ENCODE measurements at regions not wholly inside any gene's neighbourhood (a gene's known extent, or its start where the extent isn't known, plus 50 kb on each side); places are given as distances from the start of the nearest gene placed in this dataset.

DNA sequence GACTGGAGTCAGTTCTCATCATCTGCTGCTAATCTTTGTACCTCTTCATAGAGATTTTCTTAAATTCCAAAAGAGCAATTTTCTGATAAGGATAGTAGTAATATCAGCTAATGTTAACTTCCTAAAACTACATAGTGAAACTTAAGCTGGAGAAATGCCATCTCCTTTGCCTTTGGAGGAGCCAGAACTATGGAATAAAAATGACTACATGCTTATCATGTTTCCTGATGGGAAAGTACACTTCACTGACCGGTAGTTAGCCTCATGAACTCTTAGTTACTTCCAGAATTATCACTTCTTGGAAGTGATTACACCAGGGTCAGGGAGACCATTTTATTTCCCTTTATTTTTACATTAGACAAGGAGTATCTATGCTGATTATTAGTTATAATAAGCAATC, 1222.1 kb upstream of the TMEM132C start:
- Mint-ChIP-seq H3K4me3 (no peak overlapping the region), H3K27ac (no peak overlapping the region), H3K4me1 (no peaks in the 10 kb centered on the region), H3K36me3 (ENCODE audit: low read depth) (peaks cover 31% of the 10 kb centered on the region), H3K27me3 (ENCODE audit: insufficient read depth, low read depth, poor library complexity) (no peaks in the 10 kb centered on the region), H3K9me3 (peaks cover 93% of the 10 kb centered on the region)
- 0 out of 2 replicates have a peak, but pooled peaks cover 4% of the 10 kb centered on the region for H3K4me1 ChIP-seq (ENCODE audit: insufficient read depth)
- H3K9me2 ChIP-seq (ENCODE audit: insufficient read depth) = no peaks in the 10 kb centered on the region
- H3K36me3 ChIP-seq (ENCODE audit: insufficient read depth) = no peaks in the 10 kb centered on the region
- H3F3A ChIP-seq (replicated peaks; ENCODE audit: low read depth) = no peaks in the 10 kb centered on the region
- H3K4me3 ChIP-seq = no peak overlapping the region
- no peaks in the 10 kb centered on the region for H3K79me2 ChIP-seq (replicated peaks; ENCODE audit: insufficient read depth)
- H2AFZ ChIP-seq = no peak overlapping the region
- DNase-seq (ENCODE audit: low spot score) (no peak), ATAC-seq (no peak)
- no peak overlapping the region for H3K27ac ChIP-seq (ENCODE audit: low read depth)
- TF ChIP-seq, protein P1, sequence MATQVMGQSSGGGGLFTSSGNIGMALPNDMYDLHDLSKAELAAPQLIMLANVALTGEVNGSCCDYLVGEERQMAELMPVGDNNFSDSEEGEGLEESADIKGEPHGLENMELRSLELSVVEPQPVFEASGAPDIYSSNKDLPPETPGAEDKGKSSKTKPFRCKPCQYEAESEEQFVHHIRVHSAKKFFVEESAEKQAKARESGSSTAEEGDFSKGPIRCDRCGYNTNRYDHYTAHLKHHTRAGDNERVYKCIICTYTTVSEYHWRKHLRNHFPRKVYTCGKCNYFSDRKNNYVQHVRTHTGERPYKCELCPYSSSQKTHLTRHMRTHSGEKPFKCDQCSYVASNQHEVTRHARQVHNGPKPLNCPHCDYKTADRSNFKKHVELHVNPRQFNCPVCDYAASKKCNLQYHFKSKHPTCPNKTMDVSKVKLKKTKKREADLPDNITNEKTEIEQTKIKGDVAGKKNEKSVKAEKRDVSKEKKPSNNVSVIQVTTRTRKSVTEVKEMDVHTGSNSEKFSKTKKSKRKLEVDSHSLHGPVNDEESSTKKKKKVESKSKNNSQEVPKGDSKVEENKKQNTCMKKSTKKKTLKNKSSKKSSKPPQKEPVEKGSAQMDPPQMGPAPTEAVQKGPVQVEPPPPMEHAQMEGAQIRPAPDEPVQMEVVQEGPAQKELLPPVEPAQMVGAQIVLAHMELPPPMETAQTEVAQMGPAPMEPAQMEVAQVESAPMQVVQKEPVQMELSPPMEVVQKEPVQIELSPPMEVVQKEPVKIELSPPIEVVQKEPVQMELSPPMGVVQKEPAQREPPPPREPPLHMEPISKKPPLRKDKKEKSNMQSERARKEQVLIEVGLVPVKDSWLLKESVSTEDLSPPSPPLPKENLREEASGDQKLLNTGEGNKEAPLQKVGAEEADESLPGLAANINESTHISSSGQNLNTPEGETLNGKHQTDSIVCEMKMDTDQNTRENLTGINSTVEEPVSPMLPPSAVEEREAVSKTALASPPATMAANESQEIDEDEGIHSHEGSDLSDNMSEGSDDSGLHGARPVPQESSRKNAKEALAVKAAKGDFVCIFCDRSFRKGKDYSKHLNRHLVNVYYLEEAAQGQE (IDR thresholded peaks at IDR 0.05; ENCODE audit: unreplicated experiment) = no peak
- TF ChIP-seq, protein P2, sequence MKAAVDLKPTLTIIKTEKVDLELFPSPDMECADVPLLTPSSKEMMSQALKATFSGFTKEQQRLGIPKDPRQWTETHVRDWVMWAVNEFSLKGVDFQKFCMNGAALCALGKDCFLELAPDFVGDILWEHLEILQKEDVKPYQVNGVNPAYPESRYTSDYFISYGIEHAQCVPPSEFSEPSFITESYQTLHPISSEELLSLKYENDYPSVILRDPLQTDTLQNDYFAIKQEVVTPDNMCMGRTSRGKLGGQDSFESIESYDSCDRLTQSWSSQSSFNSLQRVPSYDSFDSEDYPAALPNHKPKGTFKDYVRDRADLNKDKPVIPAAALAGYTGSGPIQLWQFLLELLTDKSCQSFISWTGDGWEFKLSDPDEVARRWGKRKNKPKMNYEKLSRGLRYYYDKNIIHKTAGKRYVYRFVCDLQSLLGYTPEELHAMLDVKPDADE (IDR thresholded peaks at IDR 0.05) = no peak
- TF ChIP-seq STAT1 (IDR thresholded peaks at IDR 0.05; ENCODE audit: unreplicated experiment) (no peak), JUNB (IDR thresholded peaks at IDR 0.05; ENCODE audit: unreplicated experiment) (no peak), POLR2AphosphoS5 (IDR thresholded peaks at IDR 0.05; ENCODE audit: low read depth) (no peak), ZNF114 (CRISPR knock-in tag; IDR thresholded peaks at IDR 0.05) (no peak), EZH2phosphoT487 (IDR thresholded peaks at IDR 0.05; ENCODE audit: unreplicated experiment) (no peak), CREB1 (CRISPR knock-in tag; IDR thresholded peaks at IDR 0.05; ENCODE audit: low read depth) (no peak), NANOG (IDR thresholded peaks at IDR 0.05; ENCODE audit: borderline replicate concordance) (no peak)
- TF ChIP-seq, protein P3, sequence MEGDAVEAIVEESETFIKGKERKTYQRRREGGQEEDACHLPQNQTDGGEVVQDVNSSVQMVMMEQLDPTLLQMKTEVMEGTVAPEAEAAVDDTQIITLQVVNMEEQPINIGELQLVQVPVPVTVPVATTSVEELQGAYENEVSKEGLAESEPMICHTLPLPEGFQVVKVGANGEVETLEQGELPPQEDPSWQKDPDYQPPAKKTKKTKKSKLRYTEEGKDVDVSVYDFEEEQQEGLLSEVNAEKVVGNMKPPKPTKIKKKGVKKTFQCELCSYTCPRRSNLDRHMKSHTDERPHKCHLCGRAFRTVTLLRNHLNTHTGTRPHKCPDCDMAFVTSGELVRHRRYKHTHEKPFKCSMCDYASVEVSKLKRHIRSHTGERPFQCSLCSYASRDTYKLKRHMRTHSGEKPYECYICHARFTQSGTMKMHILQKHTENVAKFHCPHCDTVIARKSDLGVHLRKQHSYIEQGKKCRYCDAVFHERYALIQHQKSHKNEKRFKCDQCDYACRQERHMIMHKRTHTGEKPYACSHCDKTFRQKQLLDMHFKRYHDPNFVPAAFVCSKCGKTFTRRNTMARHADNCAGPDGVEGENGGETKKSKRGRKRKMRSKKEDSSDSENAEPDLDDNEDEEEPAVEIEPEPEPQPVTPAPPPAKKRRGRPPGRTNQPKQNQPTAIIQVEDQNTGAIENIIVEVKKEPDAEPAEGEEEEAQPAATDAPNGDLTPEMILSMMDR (conservative IDR thresholded peaks at IDR 0.05; ENCODE audit: low read depth in 2 of 2) = no peak
- H3K4me2 ChIP-seq = no peak overlapping the region
- H3K27me3 ChIP-seq (ENCODE audit: insufficient read depth) = no peaks in the 10 kb centered on the region
- no peaks in the 10 kb centered on the region for H4K20me1 ChIP-seq (replicated peaks; ENCODE audit: insufficient read depth)

DNA sequence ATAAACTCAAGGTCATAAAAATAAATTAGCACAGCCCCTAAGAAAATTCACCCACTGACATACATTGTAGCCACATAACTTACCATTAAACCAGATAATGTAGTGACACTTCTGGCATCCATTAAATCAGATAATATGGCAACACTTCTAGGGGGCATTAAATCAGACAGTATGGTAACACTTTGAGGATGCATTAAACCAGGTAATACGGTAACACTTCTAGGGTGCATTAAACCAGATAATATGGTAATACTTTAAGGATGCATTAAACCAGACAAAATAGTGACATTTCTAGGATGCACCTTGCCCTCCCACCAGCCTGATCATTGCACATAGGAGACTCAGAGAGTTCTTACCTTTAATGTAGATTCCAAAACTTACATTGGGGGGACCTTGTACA, 1220.5 kb upstream of the TMEM132C start:
- DNase-seq (ENCODE audit: low spot score) (no peak), ATAC-seq (no peak)
- H3K27ac ChIP-seq (ENCODE audit: low read depth) = no peak overlapping the region
- TF ChIP-seq ZNF331 (CRISPR knock-in tag; IDR thresholded peaks at IDR 0.05; ENCODE audit: low read depth) (no peak), JUNB (IDR thresholded peaks at IDR 0.05; ENCODE audit: unreplicated experiment) (no peak), CREB1 (CRISPR knock-in tag; IDR thresholded peaks at IDR 0.05; ENCODE audit: low read depth) (no peak)
- H3K79me2 ChIP-seq (replicated peaks; ENCODE audit: insufficient read depth) = no peaks in the 10 kb centered on the region
- H3K27ac Mint-ChIP-seq = no peak overlapping the region
- H3K4me2 ChIP-seq = no peak overlapping the region
- H3K4me1 ChIP-seq (ENCODE audit: insufficient read depth) = 0 out of 2 replicates have a peak, but pooled peaks cover 4% of the 10 kb centered on the region
- H3K4me3 Mint-ChIP-seq = no peak overlapping the region
- peaks cover 20% of the 10 kb centered on the region for H3K36me3 Mint-ChIP-seq (ENCODE audit: low read depth)
- H3K27me3 Mint-ChIP-seq (ENCODE audit: insufficient read depth, low read depth, poor library complexity) = no peaks in the 10 kb centered on the region
- no peaks in the 10 kb centered on the region for H3K4me1 Mint-ChIP-seq
- H3K36me3 ChIP-seq (ENCODE audit: insufficient read depth) = no peaks in the 10 kb centered on the region
- no peaks in the 10 kb centered on the region for H4K20me1 ChIP-seq (replicated peaks; ENCODE audit: insufficient read depth)
- no peaks in the 10 kb centered on the region for H3K9me2 ChIP-seq (ENCODE audit: insufficient read depth)
- no peak overlapping the region for H2AFZ ChIP-seq
- H3K4me3 ChIP-seq = no peak overlapping the region
- H3K27me3 ChIP-seq (ENCODE audit: insufficient read depth) = no peaks in the 10 kb centered on the region
- no peaks in the 10 kb centered on the region for H3F3A ChIP-seq (replicated peaks; ENCODE audit: low read depth)
- peaks cover 91% of the 10 kb centered on the region for H3K9me3 Mint-ChIP-seq
